SK-N-SH (cell line): ENCODE measurements at regions not wholly inside any gene's neighbourhood (a gene's known extent, or its start where the extent isn't known, plus 50 kb on each side); places are given as distances from the start of the nearest gene placed in this dataset.

Source experiments
- CTCF ChIA-PET: fragments of 300-600, 350-600 bp; formaldehyde crosslinking; extraction: SDS; loops from one replicate; lab custom pipeline; 2021; lab: Yijun Ruan, JAX
- POLR2A ChIA-PET: fragments of 350-600 bp; sonication (Branson Sonifier 250); formaldehyde crosslinking; extraction: SDS; loops from one replicate; lab custom pipeline; 2020; ENCODE audit warnings: antibody characterized with exemption, inconsistent platforms; lab: Yijun Ruan, JAX
- DNase-seq: peaks from one replicate; pipeline ENCODE4 v3.0.0; 2012
- H2AFZ ChIP-seq: fragments of 200-600 bp; sonication (generic); 2 replicates; pipeline ENCODE4 v1.8.1; 2016; ENCODE audit warnings: antibody characterized with exemption, mild to moderate bottlenecking, low read depth
- H3F3A ChIP-seq: fragments of 200-600 bp; sonication (generic); replicated peaks from 2 replicates; pipeline ENCODE3; 2016; ENCODE audit warnings: antibody characterized with exemption, mild to moderate bottlenecking; ENCODE audit not compliant: insufficient read depth
- H3K27ac ChIP-seq, 2 experiments: fragments of 200-500 bp in 1 of 2; fragments of 200-600 bp in 1 of 2; sonication (Bioruptor generic) in 1 of 2; sonication (generic), shearing (Covaris generic) in 1 of 2; 2 replicates each; pipeline versions ENCODE4 v1.5.1 to v1.6.1; 2014 to 2016; ENCODE audit warnings: low read depth in 2 of 2, inconsistent platforms in 1 of 2, low read length in 1 of 2, mild to moderate bottlenecking in 1 of 2, mixed read lengths in 1 of 2
- H3K27me3 ChIP-seq: fragments of 200-600 bp; sonication (generic), shearing (Covaris generic); 2 replicates; pipeline ENCODE4 v1.6.1; 2016; ENCODE audit warnings: mixed run types; ENCODE audit not compliant: insufficient read depth
- H3K36me3 ChIP-seq, 2 experiments: fragments of 200-500 bp in 1 of 2; fragments of 200-600 bp in 1 of 2; sonication (Bioruptor generic) in 1 of 2; sonication (generic) in 1 of 2; replicated peaks in 1 of 2; 2 replicates each; pipeline versions ENCODE3 to v1.5.1; 2014 to 2016; ENCODE audit warnings: low read length in 1 of 2, mild to moderate bottlenecking in 1 of 2; ENCODE audit not compliant: insufficient read depth in 2 of 2, control insufficient read depth in 1 of 2
- H3K4me1 ChIP-seq, 2 experiments: fragments of 200-500 bp in 1 of 2; fragments of 200-600 bp in 1 of 2; sonication (Bioruptor generic) in 1 of 2; sonication (generic), shearing (Covaris generic) in 1 of 2; 2 replicates each; pipeline versions ENCODE4 v1.5.1 to v1.6.1; 2014 to 2016; ENCODE audit warnings: low read depth in 1 of 2, low read length in 1 of 2, mixed run types in 1 of 2; ENCODE audit not compliant: insufficient read depth in 2 of 2, control insufficient read depth in 1 of 2
- H3K4me2 ChIP-seq: fragments of 200-600 bp; sonication (generic), shearing (Covaris generic); 2 replicates; pipeline ENCODE4 v1.6.1; 2017; ENCODE audit warnings: mixed run types
- H3K4me3 ChIP-seq, 2 experiments: fragments of 200-500 bp in 1 of 2; fragments of 200-600 bp in 1 of 2; sonication (Bioruptor generic) in 1 of 2; sonication (generic), shearing (Covaris generic) in 1 of 2; 2 replicates each; pipeline versions ENCODE4 v1.5.1 to v1.8.1; 2014 to 2016; ENCODE audit warnings: low read depth in 2 of 2, inconsistent platforms in 1 of 2, low read length in 1 of 2, mild to moderate bottlenecking in 1 of 2, mixed read lengths in 1 of 2, moderate library complexity in 1 of 2
- H3K79me2 ChIP-seq: fragments of 200-600 bp; sonication (generic); 2 replicates; pipeline ENCODE4 v1.8.1; 2017; ENCODE audit warnings: mild to moderate bottlenecking; ENCODE audit not compliant: insufficient read depth
- H3K9ac ChIP-seq: fragments of 200-600 bp; sonication (generic); 2 replicates; pipeline ENCODE4 v1.6.1; 2017; ENCODE audit warnings: mixed run types
- H3K9me2 ChIP-seq: fragments of 200-600 bp; sonication (generic); 2 replicates; pipeline ENCODE4 v1.6.1; 2017; ENCODE audit warnings: mixed run types
- H3K9me3 ChIP-seq: fragments of 200-600 bp; sonication (generic); 2 replicates; pipeline ENCODE4 v1.6.1; 2017; ENCODE audit warnings: mixed run types, mild to moderate bottlenecking, moderate library complexity
- H4K20me1 ChIP-seq: fragments of 200-600 bp; sonication (generic); 2 replicates; pipeline ENCODE4 v1.6.1; 2017; ENCODE audit warnings: mild to moderate bottlenecking, mixed run types; ENCODE audit not compliant: insufficient read depth
- CHD2 ChIP-seq: fragments of 150-350 bp; IDR thresholded peaks from 2 replicates; pipeline ENCODE4 v1.6.1; 2018; ENCODE audit warnings: low read length; ENCODE audit not compliant: partially characterized antibody
- CTCF ChIP-seq: fragments of 200-600 bp; sonication (generic); IDR thresholded peaks from 2 replicates; pipeline ENCODE4 v1.6.1; 2017; ENCODE audit warnings: antibody characterized with exemption, mild to moderate bottlenecking, moderate library complexity
- ELF1 ChIP-seq: IDR thresholded peaks from 2 replicates; pipeline ENCODE4 v1.4.0; 2012
- EP300 ChIP-seq, 2 experiments: IDR thresholded peaks; 2 replicates each; pipeline versions ENCODE4 v1.4.0 to v1.6.1; 2012; ENCODE audit warnings: borderline replicate concordance in 1 of 2, low read depth in 1 of 2, low read length in 1 of 2
- EZH2phosphoT487 ChIP-seq: fragments of 200-600 bp; sonication (generic); IDR thresholded peaks from 2 replicates; pipeline ENCODE4 v1.6.1; 2017; ENCODE audit warnings: low read depth, mixed run types, mild to moderate bottlenecking, antibody characterized with exemption, moderate library complexity, borderline replicate concordance
- FOXJ3 ChIP-seq: sonication (generic); formaldehyde crosslinking; IDR thresholded peaks from 2 replicates; pipeline ENCODE4 v1.5.1; 2020; ENCODE audit warnings: mild to moderate bottlenecking, missing genetic modification reagents
- IRF3 ChIP-seq: fragments of 150-350 bp; IDR thresholded peaks from 2 replicates; pipeline ENCODE4 v1.6.1; 2016; ENCODE audit warnings: mild to moderate bottlenecking, low read depth, low read length
- MAX ChIP-seq: IDR thresholded peaks from 2 replicates; pipeline ENCODE4 v1.4.0; 2012; ENCODE audit warnings: low read depth
- NFIC ChIP-seq: IDR thresholded peaks from 2 replicates; pipeline ENCODE4 v1.4.0; 2012; ENCODE audit warnings: borderline replicate concordance
- PBX3 ChIP-seq: IDR thresholded peaks from 2 replicates; pipeline ENCODE4; 2012
- POLR2AphosphoS5 ChIP-seq: IDR thresholded peaks from 2 replicates; pipeline ENCODE4 v1.6.1; 2012; ENCODE audit warnings: low read depth, low read length
- RAD21 ChIP-seq: IDR thresholded peaks from 2 replicates; pipeline ENCODE4 v1.6.1; 2012; ENCODE audit warnings: mild to moderate bottlenecking, low read length
- REST ChIP-seq: IDR thresholded peaks from 2 replicates; pipeline ENCODE4 v1.6.1; 2012; ENCODE audit warnings: mild to moderate bottlenecking, low read depth, low read length, moderate library complexity
- RXRA ChIP-seq: IDR thresholded peaks from 2 replicates; pipeline ENCODE4 v1.4.0; 2012; ENCODE audit warnings: low read depth, mild to moderate bottlenecking, borderline replicate concordance
- SIN3A ChIP-seq: IDR thresholded peaks from 2 replicates; pipeline ENCODE4 v1.6.1; 2012; ENCODE audit warnings: low read depth, mild to moderate bottlenecking, low read length, moderate library complexity, borderline replicate concordance
- SMC3 ChIP-seq: IDR thresholded peaks from 2 replicates; pipeline ENCODE4 v1.6.1; 2012; ENCODE audit warnings: low read depth, low read length, improper control_type of control experiment
- TAF1 ChIP-seq: IDR thresholded peaks from 2 replicates; pipeline ENCODE4 v1.6.1; 2012; ENCODE audit warnings: low read depth, mild to moderate bottlenecking, low read length, moderate library complexity, borderline replicate concordance
- TCF12 ChIP-seq: IDR thresholded peaks from 2 replicates; pipeline ENCODE4 v1.4.0; 2012
- YY1 ChIP-seq: IDR thresholded peaks from 2 replicates; pipeline ENCODE4 v1.4.0; 2012; ENCODE audit warnings: low read depth, mild to moderate bottlenecking
- WGBS: methylation state at CpG from one replicate; pipeline ENCODE4 v1.1.6; 2017; ENCODE audit warnings: low lambda C conversion rate; 5-methylcytosine and 5-hydroxymethylcytosine counted together

GRCh38 chr1:184187097-184187496 is 135.6 kb downstream of the TSEN15 start:
- no peak for DNase-seq
- Histone ChIP-seq H3K9ac (no peak overlapping the region), H3K9me2 (no peaks in the 10 kb centered on the region), H3K4me3 (no peak overlapping the region), H3K4me1 (peaks cover 0 to 13% of the 10 kb centered on the region in 2 experiments; a peak in 2 of 4 replicates), H3K4me2 (no peak overlapping the region), H3K36me3 (no peaks in the 10 kb centered on the region), H3K27ac (no peak overlapping the region), H3F3A (no peaks in the 10 kb centered on the region), H2AFZ (no peak overlapping the region), H3K27me3 (no peaks in the 10 kb centered on the region)
- WGBS, result 73% methylated on average over 3 of the region's 3 CpGs
- TF ChIP-seq ELF1 (no peak), YY1 (no peak), PBX3 (no peak), RXRA (no peak), EP300 (IDR thresholded peaks at IDR 0.05; ENCODE audit: borderline replicate concordance in 1 of 2, low read depth in 1 of 2, low read length in 1 of 2) (no peak), TCF12 (no peak), TAF1 (no peak), EZH2phosphoT487 (no peak), MAX (no peak), SMC3 (no peak), NFIC (no peak), FOXJ3 (CRISPR knock-in tag) (no peak), CTCF (no peak), IRF3 (no peak)
- TF ChIP-seq, all 33 proteins: peak for 0
- H4K20me1 ChIP-seq, result no peaks in the 10 kb centered on the region
- ChIA-PET CTCF (interaction anchor here (0.6 kb wide), 1 partner anchor 477 kb away, joined by 3 read pairs; no protein-coding TSS in a partner anchor), POLR2A (no interaction called here)
- no peaks in the 10 kb centered on the region for H3K9me3 ChIP-seq
- no peaks in the 10 kb centered on the region for H3K79me2 ChIP-seq

GRCh38 chr1:184188037-184188436 is 136.5 kb downstream of the TSEN15 start:
- no peak overlapping the region for H2AFZ ChIP-seq
- ChIA-PET POLR2A (no interaction called here), CTCF (interaction anchor here (0.6 to 1.4 kb wide), 2 partner anchors 21 to 476 kb away, joined by 3 read pairs; no protein-coding TSS in a partner anchor)
- H3K79me2 ChIP-seq, result no peaks in the 10 kb centered on the region
- H3K9me2 ChIP-seq, result no peaks in the 10 kb centered on the region
- no peak overlapping the region for H3K27ac ChIP-seq
- H3K36me3 ChIP-seq, result no peaks in the 10 kb centered on the region
- H3F3A ChIP-seq, result no peaks in the 10 kb centered on the region
- H3K9me3 ChIP-seq, result no peaks in the 10 kb centered on the region
- H3K9ac ChIP-seq, result no peak overlapping the region
- H3K4me1 ChIP-seq, result peaks cover 0 to 13% of the 10 kb centered on the region in 2 experiments; a peak in 2 of 4 replicates
- H3K4me3 ChIP-seq, result no peak overlapping the region
- WGBS, result 75% methylated on average over 2 of the region's 2 CpGs
- DNase-seq, result no peak
- no peaks in the 10 kb centered on the region for H3K27me3 ChIP-seq
- H3K4me2 ChIP-seq, result no peak overlapping the region
- no peaks in the 10 kb centered on the region for H4K20me1 ChIP-seq
- no peak for TF ChIP-seq NFIC
- no peak for TF ChIP-seq CHD2
- TF ChIP-seq REST, result no peak
- no peak for TF ChIP-seq RAD21
- no peak for TF ChIP-seq SIN3A
- TF ChIP-seq POLR2AphosphoS5, result no peak
- TF ChIP-seq PBX3, result no peak
